HG03439 (cell line): ENCODE measurements at regions not wholly inside any gene's neighbourhood (a gene's known extent, or its start where the extent isn't known, plus 50 kb on each side); places are given as distances from the start of the nearest gene placed in this dataset.
"Not testable (repeated sequence)": the region's sequence is repeated elsewhere in the genome, so short reads cannot be mapped to it uniquely, and the experiment has no call there.

Source experiments
- ATAC-seq: cut with Tn5 transposase; IDR thresholded peaks from one replicate; pipeline ENCODE4 v1.9.1; 2021; ENCODE audit warnings: mild to moderate bottlenecking, moderate library complexity; ENCODE audit not compliant: unreplicated experiment

DNA sequence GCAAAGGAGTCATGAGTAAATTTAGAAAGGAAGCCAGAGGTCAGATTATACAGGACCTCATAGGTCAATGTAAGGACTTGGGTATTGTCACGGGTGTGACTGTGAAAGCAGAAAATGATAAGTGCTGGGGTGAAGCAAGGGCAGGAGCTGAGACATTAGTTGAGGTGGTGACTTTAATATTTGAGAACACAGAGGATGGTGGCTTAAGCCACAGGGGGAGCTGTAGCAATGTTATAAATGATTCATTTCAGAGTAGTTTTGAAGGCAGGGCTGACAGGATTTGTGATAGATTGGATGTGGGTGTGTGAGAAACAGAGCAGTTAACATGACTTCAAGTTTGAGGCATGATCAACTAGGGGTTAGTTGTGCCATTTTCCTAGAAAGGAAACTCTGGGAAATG, 659.9 kb downstream of the EPM2A start:
- no peak for ATAC-seq

GRCh38 chr6:145076115-145076841, 659.0 kb downstream of the EPM2A start:
- ATAC-seq = no peak

GRCh38 chr6:145077382-145077781, 657.9 kb downstream of the EPM2A start:
- ATAC-seq = no peak

DNA sequence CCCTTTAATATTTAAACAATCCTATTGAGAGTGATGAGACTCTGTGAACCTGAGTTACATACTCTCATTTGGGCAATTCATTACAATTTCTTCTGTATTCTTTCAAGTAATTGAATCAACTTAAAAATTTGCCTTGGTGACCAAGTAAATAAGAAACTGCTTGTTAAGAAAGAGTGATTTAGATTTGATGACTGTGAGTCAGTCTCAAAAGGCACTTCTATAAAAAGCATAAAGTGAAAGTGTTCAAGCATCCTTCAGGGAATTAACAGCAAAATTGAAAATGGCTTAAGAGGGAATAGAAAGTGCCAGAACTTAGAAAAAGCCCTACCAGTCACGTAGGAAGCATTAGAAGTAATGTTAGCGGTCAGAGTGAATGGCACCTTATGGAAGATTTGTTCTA, 654.7 kb downstream of the EPM2A start:
- ATAC-seq = no peak

- ATAC-seq = no peak
Measured at GRCh38 chr6:145081677-145082076, 653.6 kb downstream of the EPM2A start.

- ATAC-seq = no peak
Measured at GRCh38 chr6:145082359-145082758, 653.0 kb downstream of the EPM2A start.

DNA sequence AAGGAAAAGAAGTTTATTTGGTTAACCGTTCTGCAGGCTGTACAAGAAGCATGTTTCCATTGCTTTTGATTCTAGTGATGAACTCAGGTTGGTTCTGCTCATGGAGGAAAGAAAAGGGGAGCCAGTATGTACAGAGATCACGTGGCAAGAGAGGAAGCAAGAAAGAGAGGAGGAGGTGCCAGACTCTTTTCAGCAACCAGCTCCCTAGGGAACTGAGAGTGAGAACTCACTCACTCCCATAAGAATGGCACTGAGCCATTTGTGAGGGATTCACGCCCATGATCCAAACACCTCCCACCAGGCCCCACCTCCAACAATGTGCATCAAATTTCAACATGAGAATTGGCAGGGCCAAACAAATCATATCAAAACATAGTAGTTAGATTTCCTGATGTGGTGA, 649.1 kb downstream of the EPM2A start:
- ATAC-seq = no peak

- ATAC-seq = peak; percentile 84
Measured at GRCh38 chr6:145087034-145087433, 648.3 kb downstream of the EPM2A start.

GRCh38 chr6:145090801-145091585, 644.3 kb downstream of the EPM2A start:
- no peak for ATAC-seq

- no peak for ATAC-seq
Measured at GRCh38 chr6:145091586-145092142, 643.7 kb downstream of the EPM2A start.

GRCh38 chr6:145092554-145092953, 642.8 kb downstream of the EPM2A start:
- no peak for ATAC-seq

DNA sequence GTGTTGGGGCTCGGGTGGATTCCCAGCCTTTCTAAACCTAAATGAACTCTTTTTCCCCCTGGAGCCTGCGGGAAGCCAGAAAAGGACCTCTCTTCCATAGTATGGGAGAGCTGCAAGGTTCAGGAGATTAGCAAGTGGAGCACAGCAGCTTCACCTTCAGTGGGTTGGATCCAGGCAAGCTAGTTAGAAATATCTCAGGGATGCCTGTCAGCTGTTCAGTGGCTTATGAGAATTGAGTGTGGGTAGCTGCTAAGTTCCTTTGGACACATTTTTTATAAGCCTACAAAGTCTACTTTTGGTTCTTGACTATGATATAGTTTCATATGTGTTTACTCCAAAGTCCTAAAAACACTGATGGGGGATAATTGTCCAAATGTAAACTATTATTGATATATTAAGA, 642.1 kb downstream of the EPM2A start:
- no peak for ATAC-seq

DNA sequence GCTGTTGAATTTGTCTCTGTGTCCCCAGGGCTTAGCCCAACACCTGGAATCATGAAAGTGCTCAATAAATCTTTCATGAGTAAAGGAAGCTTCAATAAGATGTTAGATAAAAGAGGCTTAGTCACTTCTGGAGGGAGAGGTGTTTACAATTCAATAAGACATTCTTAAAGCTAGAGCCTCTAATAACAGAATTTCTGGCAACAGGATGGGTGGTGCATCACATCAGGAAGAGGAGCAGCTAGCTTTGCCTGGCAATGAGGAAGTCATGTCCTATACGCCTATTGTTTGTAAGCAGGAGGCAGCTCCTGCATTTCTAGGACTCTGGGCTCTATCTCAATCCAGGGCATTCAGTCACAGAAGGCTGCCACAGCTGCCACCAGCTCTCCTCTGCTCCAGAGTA, 638.5 kb downstream of the EPM2A start:
- no peak for ATAC-seq

- ATAC-seq = not testable (repeated sequence)
Measured at GRCh38 chr6:145098127-145098526, 637.2 kb downstream of the EPM2A start.

- no peak for ATAC-seq
Measured at GRCh38 chr6:145099713-145100112, 635.6 kb downstream of the EPM2A start.

- no peak for ATAC-seq
Measured at GRCh38 chr6:145110109-145110508, 625.2 kb downstream of the EPM2A start.

DNA sequence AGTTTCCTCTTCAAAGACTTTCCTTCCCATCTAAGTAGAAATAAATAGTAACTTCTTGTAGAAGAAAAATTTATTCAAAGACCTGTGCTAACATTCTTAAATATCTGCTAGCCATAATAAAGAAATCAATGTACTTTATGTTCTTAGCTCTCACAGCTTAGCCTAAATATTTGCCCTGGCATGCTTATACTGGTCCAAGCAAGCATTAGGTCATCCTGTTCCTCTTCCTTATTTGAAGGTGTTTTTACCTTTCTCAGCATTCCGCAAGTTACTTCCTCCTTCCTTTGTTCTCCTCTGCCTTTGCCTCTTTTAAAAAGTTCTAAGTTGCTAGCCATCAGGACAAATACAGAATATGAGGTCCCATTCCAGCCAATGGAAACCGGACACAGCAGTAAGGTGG, 623.9 kb downstream of the EPM2A start:
- ATAC-seq = not testable (repeated sequence)

GRCh38 chr6:145112711-145113148, 622.6 kb downstream of the EPM2A start:
- no peak for ATAC-seq

DNA sequence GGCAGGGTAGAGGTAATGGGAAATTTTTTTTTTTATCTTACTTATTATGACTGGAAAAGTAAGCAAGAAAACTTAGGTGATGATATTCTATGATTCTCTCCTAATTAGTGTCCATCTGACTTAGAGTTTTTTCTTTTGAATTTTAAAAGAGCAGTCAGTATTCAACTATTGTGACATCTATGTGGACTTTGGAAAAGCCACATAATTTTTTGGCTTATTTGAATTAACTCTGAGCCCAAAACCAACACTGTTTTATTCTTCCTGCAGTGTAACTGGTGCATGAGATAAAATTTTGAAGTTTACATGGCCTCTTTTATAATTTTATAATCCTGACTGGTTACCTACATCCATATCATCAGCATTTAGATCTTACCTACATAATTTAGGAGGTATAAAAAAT, 619.7 kb downstream of the EPM2A start:
- no peak for ATAC-seq

DNA sequence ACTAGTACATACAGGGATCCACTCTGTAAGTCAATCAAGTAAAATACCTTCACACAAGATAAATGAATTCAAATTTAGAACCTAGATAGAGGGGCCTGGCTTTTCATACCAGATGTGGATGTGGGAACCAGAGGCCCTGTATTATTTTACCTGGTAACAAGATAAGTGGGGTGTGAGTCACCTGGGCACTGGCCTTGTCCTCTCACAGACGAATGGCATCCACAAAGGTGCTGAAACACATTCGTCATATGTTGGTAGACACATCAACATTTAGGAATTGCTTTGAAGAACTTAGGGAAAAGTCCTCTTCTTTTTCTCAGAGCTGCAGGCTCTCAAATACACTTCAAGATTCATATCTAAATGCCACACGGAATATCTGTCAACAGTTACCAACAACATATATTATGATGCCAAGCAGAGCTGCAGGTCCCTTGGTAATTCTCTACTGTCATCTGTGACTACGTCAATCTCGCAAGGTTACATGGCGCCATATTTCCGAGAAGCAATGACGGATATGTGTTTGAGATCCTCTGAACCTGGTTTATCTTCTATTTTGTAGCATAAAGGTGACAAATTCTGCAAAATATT, 618.6 kb downstream of the EPM2A start:
- ATAC-seq = no peak

- ATAC-seq = no peak
Measured at GRCh38 chr6:145118224-145118623, 617.1 kb downstream of the EPM2A start.

GRCh38 chr6:145119081-145119480, 616.2 kb downstream of the EPM2A start:
- ATAC-seq = no peak
